GM19455 (cell line): ENCODE measurements at regions not wholly inside any gene's neighbourhood (a gene's known extent, or its start where the extent isn't known, plus 50 kb on each side); places are given as distances from the start of the nearest gene placed in this dataset.

ENCODE experiments used
- ATAC-seq: cut with Tn5 transposase; IDR thresholded peaks from one replicate; pipeline ENCODE4 v1.9.1; 2021; ENCODE audit not compliant: unreplicated experiment

GRCh38 chr3:72130565-72130964, 345.6 kb upstream of the PROK2 start:
- no peak for ATAC-seq

GRCh38 chr3:72129501-72130094, 344.6 kb upstream of the PROK2 start:
- no peak for ATAC-seq

GRCh38 chr3:72128921-72129320, 344.0 kb upstream of the PROK2 start:
- ATAC-seq, result no peak

GRCh38 chr3:72127844-72128243, 342.9 kb upstream of the PROK2 start:
- no peak for ATAC-seq

- no peak for ATAC-seq
These were observed 342.3 kb upstream of the PROK2 start for GRCh38 chr3:72127224-72127612.

- no peak for ATAC-seq
These were observed 341.7 kb upstream of the PROK2 start for GRCh38 chr3:72126441-72127223.

- ATAC-seq, result peak; percentile 59
These were observed 339.0 kb upstream of the PROK2 start for GRCh38 chr3:72123908-72124441.

- ATAC-seq, result peak; percentile 87
These were observed 336.1 kb upstream of the PROK2 start for GRCh38 chr3:72120806-72121778.

GRCh38 chr3:72120039-72120438, 335.1 kb upstream of the PROK2 start:
- ATAC-seq, result no peak

- no peak for ATAC-seq
These were observed 333.7 kb upstream of the PROK2 start for GRCh38 chr3:72118628-72119027.

GRCh38 chr3:72116226-72116625, 331.3 kb upstream of the PROK2 start:
- ATAC-seq, result no peak

GRCh38 chr3:72115307-72115706, 330.4 kb upstream of the PROK2 start:
- ATAC-seq, result no peak

- no peak for ATAC-seq
These were observed 329.8 kb upstream of the PROK2 start for GRCh38 chr3:72114773-72115172.

GRCh38 chr3:72113964-72114363, 329.0 kb upstream of the PROK2 start:
- ATAC-seq, result no peak

- no peak for ATAC-seq
These were observed 328.6 kb upstream of the PROK2 start for GRCh38 chr3:72113564-72113963.

GRCh38 chr3:72112435-72112834, 327.5 kb upstream of the PROK2 start:
- no peak for ATAC-seq

- ATAC-seq, result no peak
These were observed 326.6 kb upstream of the PROK2 start for GRCh38 chr3:72111265-72112205.

GRCh38 chr3:72109327-72110259, 324.6 kb upstream of the PROK2 start:
- ATAC-seq, result no peak

GRCh38 chr3:72105306-72105705, 320.4 kb upstream of the PROK2 start:
- ATAC-seq, result no peak
